CD14-positive monocyte (primary cell): ENCODE measurements at regions not wholly inside any gene's neighbourhood (a gene's known extent, or its start where the extent isn't known, plus 50 kb on each side); places are given as distances from the start of the nearest gene placed in this dataset.

ENCODE experiments used
- DNase-seq, 3 donors: peaks; one replicate each; pipeline ENCODE4 v3.0.0-alpha.2; 2011 to 2022
- H2AFZ ChIP-seq: 2 replicates; pipeline ENCODE4 v1.6.0; 2012; ENCODE audit warnings: mild to moderate bottlenecking, low read depth, low read length, inconsistent platforms; ENCODE audit not compliant: insufficient read depth, poor library complexity, severe bottlenecking
- H3K27ac ChIP-seq, 2 donors: 1 replicate in 1 of 2; 2 replicates in 1 of 2; pipeline ENCODE4 v1.5.1; 2012 to 2013; ENCODE audit warnings: low read length in 2 of 2, control low read depth in 1 of 2, inconsistent platforms in 1 of 2, low read depth in 1 of 2, mild to moderate bottlenecking in 1 of 2
- H3K27me3 ChIP-seq, 2 donors: one replicate each; pipeline versions ENCODE4 v1.6.0 to v1.6.1; 2011 to 2013; ENCODE audit warnings: low read length in 2 of 2; ENCODE audit not compliant: control insufficient read depth in 2 of 2, insufficient read depth in 2 of 2
- H3K36me3 ChIP-seq, 2 donors: replicated peaks in 1 of 2; 1 replicate in 1 of 2; 2 replicates in 1 of 2; pipeline versions ENCODE4 v1.5.1 to v1.6.1; 2012 to 2013; ENCODE audit warnings: low read length in 2 of 2, control low read depth in 1 of 2, inconsistent platforms in 1 of 2, mild to moderate bottlenecking in 1 of 2; ENCODE audit not compliant: insufficient read depth in 2 of 2, control insufficient read depth in 1 of 2
- H3K4me1 ChIP-seq, 2 donors: 1 replicate in 1 of 2; 2 replicates in 1 of 2; pipeline versions ENCODE4 v1.5.1 to v1.6.1; 2012 to 2013; ENCODE audit warnings: low read length in 2 of 2, control low read depth in 1 of 2, inconsistent platforms in 1 of 2, mild to moderate bottlenecking in 1 of 2, moderate library complexity in 1 of 2; ENCODE audit not compliant: insufficient read depth in 2 of 2, control insufficient read depth in 1 of 2
- H3K4me2 ChIP-seq: replicated peaks from 2 replicates; pipeline ENCODE3; 2012; ENCODE audit warnings: low read length, moderate library complexity, mild to moderate bottlenecking; ENCODE audit not compliant: poor library complexity, severe bottlenecking; ENCODE audit errors: extremely low read depth
- H3K4me3 ChIP-seq, 3 experiments: fragments of 200-600 bp in 1 of 3; sonication (generic) in 1 of 3; replicated peaks in 1 of 3; 1 replicate in 2 of 3; 2 replicates in 1 of 3; pipeline ENCODE4 v1.5.1; 2011 to 2013; ENCODE audit warnings: low read length in 3 of 3, mild to moderate bottlenecking in 3 of 3, control low read depth in 2 of 3, low read depth in 2 of 3, inconsistent platforms in 1 of 3, moderate library complexity in 1 of 3
- H3K79me2 ChIP-seq: 2 replicates; pipeline ENCODE4 v1.6.0; 2012; ENCODE audit warnings: mild to moderate bottlenecking, control low read depth, inconsistent platforms, low read length, moderate library complexity; ENCODE audit not compliant: insufficient read depth
- H3K9ac ChIP-seq: 2 replicates; pipeline ENCODE4 v1.6.0; 2017; ENCODE audit warnings: low read length, mild to moderate bottlenecking; ENCODE audit not compliant: insufficient read depth, poor library complexity, severe bottlenecking
- H3K9me3 ChIP-seq, 2 donors: replicated peaks in 1 of 2; 1 replicate in 1 of 2; 2 replicates in 1 of 2; pipeline versions ENCODE4 v1.5.1 to v1.6.1; 2012 to 2013; ENCODE audit warnings: low read length in 2 of 2, control low read depth in 1 of 2; ENCODE audit not compliant: control insufficient read depth in 1 of 2, insufficient read depth in 1 of 2
- H4K20me1 ChIP-seq: 2 replicates; pipeline ENCODE4 v1.6.0; 2012; ENCODE audit warnings: mild to moderate bottlenecking, low read length, control low read depth, moderate library complexity; ENCODE audit not compliant: insufficient read depth
- H3K27ac Mint-ChIP-seq, 7 donors: one replicate each; pipeline ENCODE4 v1.8.0; 2020; ENCODE audit warnings: mild to moderate bottlenecking in 7 of 7, mixed read lengths in 7 of 7, moderate library complexity in 6 of 7, inconsistent platforms in 2 of 7
- H3K27me3 Mint-ChIP-seq, 3 donors: one replicate each; pipeline ENCODE4 v1.8.0; 2021 to 2022; ENCODE audit warnings: low read depth in 3 of 3, mild to moderate bottlenecking in 3 of 3, mixed read lengths in 3 of 3, moderate library complexity in 3 of 3, inconsistent platforms in 1 of 3
- H3K36me3 Mint-ChIP-seq, 2 donors: one replicate each; pipeline ENCODE4 v1.8.0; 2020; ENCODE audit warnings: mixed read lengths in 2 of 2, inconsistent platforms in 1 of 2, mild to moderate bottlenecking in 1 of 2
- H3K4me1 Mint-ChIP-seq: one replicate; pipeline ENCODE4 v1.8.0; 2020; ENCODE audit warnings: mild to moderate bottlenecking, mixed read lengths
- H3K4me3 Mint-ChIP-seq, 2 donors: one replicate each; pipeline ENCODE4 v1.8.0; 2020; ENCODE audit warnings: mild to moderate bottlenecking in 2 of 2, mixed read lengths in 2 of 2, moderate library complexity in 1 of 2
- H3K9me3 Mint-ChIP-seq, 7 donors: one replicate each; pipeline ENCODE4 v1.8.0; 2020 to 2022; ENCODE audit warnings: mixed read lengths in 7 of 7, mild to moderate bottlenecking in 6 of 7, moderate library complexity in 6 of 7, inconsistent platforms in 2 of 7
- CTCF ChIP-seq: fragments of 200-600 bp; IDR thresholded peaks from one replicate; pipeline ENCODE4 v1.8.0; 2022; ENCODE audit warnings: antibody characterized with exemption, mild to moderate bottlenecking
- WGBS: methylation state at CpG from one replicate; pipeline ENCODE4 v1.1.5; 2013; ENCODE audit warnings: missing lambda C conversion rate; ENCODE audit not compliant: insufficient coverage; 5-methylcytosine and 5-hydroxymethylcytosine counted together
- intact Hi-C, 2 donors: fragments of 100-400 bp; cut with micrococcal nuclease; formaldehyde crosslinking; loops; one replicate each; pipeline versions ENCODE4 v1.15.0 to v1.15.1; 2023

DNA sequence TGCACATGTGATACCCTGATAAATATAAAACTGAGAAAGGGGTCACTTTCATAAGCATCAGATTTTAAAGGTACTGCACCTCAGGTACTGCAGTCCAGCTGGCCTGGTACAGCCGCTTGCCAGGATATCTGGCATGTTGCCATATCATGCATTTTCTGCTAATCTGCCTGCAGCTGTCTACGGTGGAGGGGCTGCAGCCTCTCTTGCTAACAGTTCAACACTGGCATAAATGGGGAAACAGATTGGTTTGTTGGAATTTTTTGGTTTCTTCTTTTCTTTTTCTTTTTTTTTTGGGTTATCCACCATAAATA is 71.5 kb downstream of the MIS18A start:
- Mint-ChIP-seq H3K27me3 (peaks cover 0 to 3% (median 2%) of the 10 kb centered on the region in 3 donors), H3K27ac (no peak overlapping the region), H3K9me3 (peaks cover 10 to 28% (median 19%) of the 10 kb centered on the region in 7 donors), H3K36me3 (no peaks in the 10 kb centered on the region), H3K4me3 (no peak overlapping the region), H3K4me1 (no peaks in the 10 kb centered on the region)
- Histone ChIP-seq H3K4me1 (no peaks in the 10 kb centered on the region), H2AFZ (no peak overlapping the region), H4K20me1 (no peaks in the 10 kb centered on the region), H3K27me3 (no peaks in the 10 kb centered on the region), H3K27ac (no peak overlapping the region), H3K9ac (no peak overlapping the region), H3K9me3 (peaks cover 6 to 12% of the 10 kb centered on the region in 2 donors), H3K4me3 (no peak overlapping the region), H3K36me3 (no peaks in the 10 kb centered on the region), H3K79me2 (no peaks in the 10 kb centered on the region), H3K4me2 (no peak overlapping the region)
- intact Hi-C loops, result no loop called here
- DNase-seq, result no peak
- 80% methylated on average over 1 of the region's 2 CpGs for WGBS
- TF ChIP-seq CTCF, result no peak

DNA sequence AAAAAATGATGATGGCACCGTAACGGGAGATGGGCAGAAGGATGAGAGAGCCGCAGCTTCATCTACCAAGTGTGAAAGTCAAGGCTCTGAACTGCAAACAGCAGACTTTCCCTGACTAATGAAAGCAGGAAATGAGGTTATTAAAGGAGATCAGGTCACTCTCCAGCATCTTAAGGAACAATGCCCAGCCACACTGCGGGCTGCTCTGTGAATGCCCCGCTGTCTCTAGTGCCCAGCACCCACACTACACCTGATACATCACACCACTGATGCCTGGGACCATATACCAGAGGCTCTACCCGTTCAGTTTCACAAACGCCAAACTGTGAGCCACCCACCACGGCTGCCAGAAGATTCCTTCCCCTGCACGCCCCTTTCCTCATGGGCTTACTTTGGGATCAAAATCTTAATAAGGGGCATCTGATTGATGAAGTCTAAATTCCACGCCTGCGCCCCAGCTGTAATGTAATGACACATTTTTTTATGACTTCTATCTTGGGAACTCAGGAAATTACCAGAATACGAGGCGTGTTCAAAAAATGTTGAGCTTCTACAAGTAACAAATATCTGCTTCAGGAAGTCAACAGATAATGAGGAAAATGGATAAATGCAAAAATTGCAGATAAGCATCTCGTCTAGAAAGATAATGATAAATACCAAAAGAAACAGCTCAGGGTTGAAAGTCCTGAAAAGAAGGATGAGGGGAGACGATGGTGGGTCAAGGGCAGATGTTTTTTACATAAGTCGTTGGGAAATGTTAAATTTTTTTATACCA is 72.0 kb downstream of the MIS18A start:
- Histone ChIP-seq H3K4me3 (no peak overlapping the region), H3K27me3 (no peaks in the 10 kb centered on the region), H3K9ac (no peak overlapping the region), H2AFZ (no peak overlapping the region), H3K27ac (no peak overlapping the region), H4K20me1 (no peaks in the 10 kb centered on the region), H3K9me3 (peaks cover 6 to 12% of the 10 kb centered on the region in 2 donors), H3K79me2 (no peaks in the 10 kb centered on the region), H3K4me1 (no peaks in the 10 kb centered on the region), H3K36me3 (no peaks in the 10 kb centered on the region), H3K4me2 (no peak overlapping the region)
- no peak for DNase-seq
- intact Hi-C loops, result no loop called here
- no peaks in the 10 kb centered on the region for H3K36me3 Mint-ChIP-seq
- H3K27ac Mint-ChIP-seq, result no peak overlapping the region
- TF ChIP-seq CTCF, result no peak
- H3K4me1 Mint-ChIP-seq, result no peaks in the 10 kb centered on the region
- H3K27me3 Mint-ChIP-seq, result peaks cover 0 to 3% (median 0%) of the 10 kb centered on the region in 3 donors
- H3K9me3 Mint-ChIP-seq, result peaks cover 12 to 32% (median 17%) of the 10 kb centered on the region in 7 donors
- H3K4me3 Mint-ChIP-seq, result no peak overlapping the region
- WGBS, result 91% methylated on average over 11 of the region's 16 CpGs
